ENCODE measurements at regions not wholly inside any gene's neighbourhood (a gene's known extent, or its start where the extent isn't known, plus 50 kb on each side); places are given as distances from the start of the nearest gene placed in this dataset.

DNA sequence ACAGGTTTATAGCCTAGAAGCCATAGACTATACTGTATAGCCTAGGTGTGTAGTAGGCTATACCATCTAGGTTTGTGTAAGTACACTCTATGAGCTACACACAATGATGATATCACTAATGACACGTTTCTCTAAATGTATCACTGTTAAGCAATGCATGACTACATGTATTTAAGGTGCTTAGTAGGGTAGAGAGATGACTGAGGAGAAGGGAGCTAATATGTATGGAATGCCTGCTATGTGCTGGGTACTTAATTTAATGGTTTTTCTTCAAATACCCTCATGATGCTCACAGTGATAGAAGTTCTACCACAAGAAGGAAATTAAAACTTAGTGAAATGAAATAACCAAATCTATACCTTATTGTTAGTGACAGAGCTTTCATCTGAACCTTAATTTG lies 1785.5 kb downstream of the EFNA5 start:
- peak; percentile 37 for DNase-seq (ENCODE audit: low read depth)
- TF ChIP-seq, protein P1, sequence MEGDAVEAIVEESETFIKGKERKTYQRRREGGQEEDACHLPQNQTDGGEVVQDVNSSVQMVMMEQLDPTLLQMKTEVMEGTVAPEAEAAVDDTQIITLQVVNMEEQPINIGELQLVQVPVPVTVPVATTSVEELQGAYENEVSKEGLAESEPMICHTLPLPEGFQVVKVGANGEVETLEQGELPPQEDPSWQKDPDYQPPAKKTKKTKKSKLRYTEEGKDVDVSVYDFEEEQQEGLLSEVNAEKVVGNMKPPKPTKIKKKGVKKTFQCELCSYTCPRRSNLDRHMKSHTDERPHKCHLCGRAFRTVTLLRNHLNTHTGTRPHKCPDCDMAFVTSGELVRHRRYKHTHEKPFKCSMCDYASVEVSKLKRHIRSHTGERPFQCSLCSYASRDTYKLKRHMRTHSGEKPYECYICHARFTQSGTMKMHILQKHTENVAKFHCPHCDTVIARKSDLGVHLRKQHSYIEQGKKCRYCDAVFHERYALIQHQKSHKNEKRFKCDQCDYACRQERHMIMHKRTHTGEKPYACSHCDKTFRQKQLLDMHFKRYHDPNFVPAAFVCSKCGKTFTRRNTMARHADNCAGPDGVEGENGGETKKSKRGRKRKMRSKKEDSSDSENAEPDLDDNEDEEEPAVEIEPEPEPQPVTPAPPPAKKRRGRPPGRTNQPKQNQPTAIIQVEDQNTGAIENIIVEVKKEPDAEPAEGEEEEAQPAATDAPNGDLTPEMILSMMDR (conservative IDR thresholded peaks at IDR 0.05; ENCODE audit: low read depth, low read length) = no peak
- H3K4me3 ChIP-seq (ENCODE audit: low read depth, low read length) = no peak overlapping the region

DNA sequence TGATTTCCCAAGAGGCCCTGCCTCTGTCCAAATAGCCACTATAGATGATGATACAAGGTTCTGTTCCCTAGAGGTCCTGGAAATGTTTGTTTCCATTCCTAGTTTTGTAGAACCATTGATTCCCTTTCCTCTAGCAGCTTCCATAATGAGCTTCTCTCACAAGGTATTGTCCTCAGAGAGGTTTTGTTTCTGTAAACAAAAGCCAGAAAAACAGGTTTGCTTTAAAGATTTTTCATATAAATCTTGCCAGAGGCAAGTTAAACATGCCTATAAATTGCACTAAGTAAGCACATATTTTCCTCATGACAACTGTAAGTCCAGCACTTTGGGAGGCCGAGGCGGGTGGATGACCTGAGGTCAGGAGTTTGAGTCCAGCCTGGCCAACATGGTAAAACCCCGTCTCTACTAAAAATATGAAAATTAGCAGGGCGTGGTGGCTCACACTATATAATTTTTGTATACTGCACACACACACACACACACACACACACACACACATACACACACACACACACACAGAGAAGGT lies 1787.7 kb downstream of the EFNA5 start:
- H3K4me3 ChIP-seq (ENCODE audit: low read depth, low read length) = no peak overlapping the region
- no peak for DNase-seq (ENCODE audit: low read depth)
- TF ChIP-seq, protein P1 (conservative IDR thresholded peaks at IDR 0.05; ENCODE audit: low read depth, low read length) = no peak

DNA sequence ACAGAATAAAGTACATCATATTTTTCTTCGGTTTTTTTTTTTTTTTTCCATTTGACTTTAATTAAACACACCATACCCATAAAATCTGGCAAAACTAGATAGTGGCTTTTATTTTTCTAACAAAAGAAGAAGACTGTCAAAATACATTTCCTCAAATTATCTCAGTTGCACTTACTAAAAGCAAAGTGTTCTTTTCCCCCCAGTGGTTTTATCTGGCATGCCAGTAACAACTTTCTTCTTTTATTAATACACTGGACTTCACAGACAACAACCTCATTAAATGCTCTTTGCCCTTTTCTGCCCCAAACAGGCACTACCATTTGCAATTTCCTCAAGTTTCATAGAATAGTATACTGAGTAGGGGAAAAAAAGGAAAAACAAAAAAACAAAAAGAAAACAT lies 1792.3 kb downstream of the EFNA5 start:
- no peak for DNase-seq (ENCODE audit: low read depth)
- H3K4me3 ChIP-seq (ENCODE audit: low read depth, low read length) = no peak overlapping the region
- TF ChIP-seq, protein P1 (conservative IDR thresholded peaks at IDR 0.05; ENCODE audit: low read depth, low read length) = no peak

DNA sequence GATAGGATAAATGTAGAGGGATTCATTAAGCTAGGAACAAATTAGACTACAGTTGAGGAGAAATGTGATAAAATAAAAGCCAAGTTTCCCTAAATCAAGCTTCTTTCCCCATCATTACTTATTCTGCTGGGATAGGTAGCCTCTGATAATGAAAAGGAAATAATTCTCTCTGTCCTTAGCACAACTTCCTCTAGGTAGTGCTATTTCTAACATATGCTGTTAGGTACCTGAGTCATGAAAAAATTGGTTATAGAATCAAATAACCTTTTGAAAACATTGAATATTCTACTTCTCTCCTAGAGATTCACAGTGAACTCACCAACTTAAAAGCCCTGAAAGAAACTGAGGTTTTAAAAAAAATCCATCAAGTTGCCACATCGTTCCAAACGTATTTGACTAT lies 1793.1 kb downstream of the EFNA5 start:
- no peak overlapping the region for H3K4me3 ChIP-seq (ENCODE audit: low read depth, low read length)
- TF ChIP-seq, protein P1 (conservative IDR thresholded peaks at IDR 0.05; ENCODE audit: low read depth, low read length) = no peak
- DNase-seq (ENCODE audit: low read depth) = peak; percentile 23

DNA sequence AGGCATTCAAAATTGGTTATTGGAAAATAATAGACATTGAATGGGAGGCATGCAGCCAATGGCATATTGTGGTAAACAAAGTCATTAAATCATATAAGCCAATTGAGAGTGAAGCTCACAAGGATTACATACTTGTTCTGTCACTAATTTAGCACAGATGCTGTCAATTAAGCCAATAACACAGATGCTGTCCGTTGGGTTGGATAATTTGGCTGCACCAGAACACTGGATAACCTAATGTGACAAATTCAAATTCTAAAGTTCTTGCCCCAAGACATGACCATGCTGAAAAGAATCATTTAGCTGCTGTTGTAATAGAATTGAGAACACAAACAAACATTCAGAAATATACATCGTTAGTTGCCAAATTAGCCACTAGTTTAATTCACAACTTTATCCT lies 1796.4 kb downstream of the EFNA5 start:
- DNase-seq (ENCODE audit: low read depth) = no peak
- H3K4me3 ChIP-seq (ENCODE audit: low read depth, low read length) = no peak overlapping the region
- TF ChIP-seq, protein P1 (conservative IDR thresholded peaks at IDR 0.05; ENCODE audit: low read depth, low read length) = no peak

DNA sequence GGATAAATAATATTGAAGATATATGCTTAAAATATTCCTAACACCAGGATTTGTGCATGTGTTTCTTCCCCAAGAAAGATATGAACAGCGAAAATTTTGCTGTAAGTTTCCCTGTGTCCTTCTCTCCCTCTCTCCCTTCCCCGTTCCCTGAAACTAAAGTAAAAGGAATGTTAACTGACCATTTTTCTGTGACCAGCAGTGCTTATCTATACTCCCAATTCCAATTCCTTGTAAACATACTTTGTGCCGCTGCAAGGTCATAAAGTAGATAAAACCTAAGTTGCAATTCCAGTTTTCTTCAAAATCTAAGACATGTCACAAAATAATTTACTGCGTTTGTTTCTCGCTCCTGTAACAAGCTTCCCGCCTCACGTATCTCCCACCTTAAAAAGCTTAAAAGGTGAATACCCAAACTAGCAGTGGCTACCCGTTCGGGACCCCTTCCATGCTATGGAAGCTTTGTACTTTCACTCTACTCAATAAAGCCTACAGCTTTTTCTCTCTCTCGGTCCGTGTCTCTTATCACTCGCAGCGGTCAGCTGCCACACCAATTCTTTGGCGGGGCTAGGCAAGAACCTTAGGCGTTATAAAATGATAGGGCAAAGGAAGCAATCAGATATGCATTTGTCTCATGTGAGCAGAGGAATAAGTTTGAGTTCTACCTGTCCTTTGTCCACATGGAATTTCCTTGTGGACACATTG lies 1798.0 kb downstream of the EFNA5 start:
- H3K4me3 ChIP-seq (ENCODE audit: low read depth, low read length) = no peak overlapping the region
- no peak for DNase-seq (ENCODE audit: low read depth)
- TF ChIP-seq, protein P1 (conservative IDR thresholded peaks at IDR 0.05; ENCODE audit: low read depth, low read length) = no peak

Measured in choroid plexus epithelial cell (primary cell).